Activated naive CD4-positive, alpha-beta T cell treated with Interleukin-2 at 50 U/mL for 16 hours (primary cell): ENCODE measurements at regions not wholly inside any gene's neighbourhood (a gene's known extent, or its start where the extent isn't known, plus 50 kb on each side); places are given as distances from the start of the nearest gene placed in this dataset.
"Not testable (repeated sequence)": the region's sequence is repeated elsewhere in the genome, so short reads cannot be mapped to it uniquely, and the experiment has no call there.

Source experiments
- DNase-seq: peaks from one replicate; pipeline ENCODE4 v3.0.0-alpha.2; 2020

DNA sequence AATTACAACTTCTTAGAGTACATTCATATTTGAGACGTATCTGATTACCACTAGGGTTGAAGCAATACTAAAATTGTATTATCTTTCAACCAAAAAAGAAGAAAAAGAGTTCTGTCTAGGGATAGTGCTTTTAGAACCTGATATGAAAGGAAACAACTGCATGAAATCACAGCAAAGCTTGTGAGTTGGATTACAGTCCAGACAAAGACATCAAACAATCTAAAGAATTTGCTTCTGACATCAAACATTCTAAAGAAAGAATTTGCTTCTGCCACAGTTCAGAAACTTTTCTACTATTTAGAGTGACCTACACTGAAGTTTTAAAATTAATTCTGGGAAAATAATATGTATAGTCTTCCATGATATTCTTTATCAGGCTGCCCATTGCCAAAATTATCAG lies 1141.1 kb upstream of the ACO1 start:
- DNase-seq = no peak

DNA sequence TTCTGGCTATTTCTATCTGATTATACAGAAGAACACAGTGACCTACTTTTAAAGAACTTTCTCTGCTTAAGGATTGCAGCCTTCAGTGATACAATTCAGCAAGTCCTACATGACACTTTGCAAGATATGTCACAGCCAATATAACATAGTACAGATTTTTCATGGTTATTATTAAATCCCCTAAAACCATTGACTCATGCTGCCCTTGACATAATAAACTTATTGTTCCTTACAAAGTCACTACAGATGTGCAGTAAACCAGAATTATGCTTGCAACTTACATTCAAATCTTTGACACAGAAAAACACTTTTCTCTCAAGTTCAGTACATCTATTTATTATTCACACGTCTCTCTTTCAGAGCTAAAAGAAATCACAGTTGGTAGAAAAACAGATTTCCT lies 1136.3 kb upstream of the ACO1 start:
- DNase-seq = no peak

DNA sequence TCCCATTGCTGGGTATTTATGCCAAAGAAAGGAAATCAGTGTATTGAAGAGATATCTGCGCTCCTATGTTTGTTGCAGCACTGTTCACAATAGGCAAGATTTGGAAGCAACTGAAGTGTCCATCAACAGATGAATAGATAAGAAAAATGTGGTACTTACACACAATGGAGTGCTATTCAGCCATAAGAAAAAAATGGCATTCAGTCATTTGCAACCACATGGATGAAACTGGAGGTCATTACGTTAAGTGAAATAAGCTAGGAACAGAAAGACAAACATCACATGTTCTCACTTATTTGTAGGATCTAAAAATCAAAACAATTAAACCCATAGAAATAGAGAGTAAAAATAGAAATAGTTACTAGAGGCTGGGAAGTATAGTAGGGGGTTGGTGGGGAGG lies 1133.1 kb upstream of the ACO1 start:
- no peak for DNase-seq

DNA sequence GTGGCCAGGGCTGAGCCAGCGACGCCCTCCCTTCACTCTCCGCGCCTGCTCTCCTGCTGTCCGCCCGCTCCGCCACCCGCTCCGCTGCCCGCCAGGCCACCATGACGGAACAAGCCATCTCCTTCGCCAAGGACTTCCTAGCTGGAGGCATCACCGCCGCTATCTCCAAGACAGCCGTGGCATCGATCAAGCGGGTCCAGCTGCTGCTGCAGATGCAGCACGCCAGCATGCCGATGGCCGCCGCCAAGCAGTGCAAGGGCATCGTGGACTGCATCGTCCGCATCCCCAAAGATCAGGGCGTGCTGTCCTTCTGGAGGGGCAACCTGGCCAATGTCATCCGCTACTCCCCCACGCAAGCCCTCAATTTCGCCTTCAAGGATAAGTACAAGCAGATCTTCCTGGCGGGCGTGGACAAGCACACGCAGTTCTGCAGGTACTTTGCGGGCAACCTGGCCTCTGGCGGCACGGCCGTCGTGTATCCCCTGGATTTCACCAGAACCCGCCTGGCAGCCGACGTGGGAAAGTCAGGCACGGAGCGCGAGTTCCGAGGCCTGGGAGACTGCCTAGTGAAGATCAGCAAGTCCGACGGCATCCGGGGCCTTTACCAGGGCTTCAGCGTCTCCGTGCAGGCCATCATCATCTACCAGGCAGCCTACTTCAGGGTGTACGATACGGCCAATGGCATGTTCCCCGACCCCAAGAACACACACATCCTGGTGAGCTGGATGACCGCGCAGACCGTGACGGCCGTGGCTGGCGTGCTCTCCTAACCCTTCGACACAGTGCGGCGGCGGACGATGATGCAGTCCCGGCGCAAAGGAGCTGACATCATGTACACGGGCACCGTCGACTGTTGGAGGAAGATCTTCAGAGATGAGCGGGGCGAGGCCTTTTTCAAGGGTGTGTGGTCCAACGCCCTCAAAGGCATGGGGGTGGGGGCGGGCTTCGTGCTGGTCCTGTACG lies 1130.4 kb upstream of the ACO1 start:
- DNase-seq = no peak

DNA sequence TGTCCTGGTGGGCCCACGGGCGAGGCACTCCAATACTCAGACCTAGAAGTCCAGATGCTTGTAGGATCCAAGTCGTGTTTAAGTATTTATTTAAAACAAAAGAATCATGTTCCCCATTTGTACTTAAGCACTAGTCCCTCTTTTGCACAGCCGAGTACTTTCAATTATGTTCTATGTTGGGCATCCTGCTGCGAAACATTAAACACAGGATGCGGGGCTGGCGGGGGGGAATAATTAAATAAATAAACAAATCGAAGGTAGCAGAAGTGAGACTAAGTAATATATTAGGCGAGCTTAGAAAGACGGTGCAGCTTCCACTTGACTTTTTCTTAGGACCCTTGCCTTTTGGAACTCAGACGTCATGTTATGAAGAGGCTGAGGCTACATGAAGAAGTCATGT lies 1129.2 kb upstream of the ACO1 start:
- DNase-seq = no peak

DNA sequence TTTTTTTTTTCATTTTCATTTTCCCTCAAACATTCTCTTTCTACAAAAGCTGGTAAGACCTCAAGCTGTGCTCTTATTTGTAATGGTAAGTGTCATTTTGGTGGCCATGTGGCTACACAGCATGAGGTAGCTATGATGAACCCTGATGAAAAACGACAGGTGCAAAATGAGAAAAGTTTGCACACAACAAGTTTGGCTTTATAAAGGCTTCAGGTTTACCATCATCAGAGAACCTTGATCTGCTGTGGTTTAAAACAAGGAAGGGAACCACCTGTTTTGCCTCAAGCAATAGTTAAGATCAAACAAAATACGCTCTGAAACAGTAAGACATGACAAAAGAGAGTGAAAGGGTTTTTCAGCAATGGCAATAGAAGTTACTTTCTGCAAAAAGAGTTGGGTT lies 1124.6 kb upstream of the ACO1 start:
- DNase-seq = no peak

DNA sequence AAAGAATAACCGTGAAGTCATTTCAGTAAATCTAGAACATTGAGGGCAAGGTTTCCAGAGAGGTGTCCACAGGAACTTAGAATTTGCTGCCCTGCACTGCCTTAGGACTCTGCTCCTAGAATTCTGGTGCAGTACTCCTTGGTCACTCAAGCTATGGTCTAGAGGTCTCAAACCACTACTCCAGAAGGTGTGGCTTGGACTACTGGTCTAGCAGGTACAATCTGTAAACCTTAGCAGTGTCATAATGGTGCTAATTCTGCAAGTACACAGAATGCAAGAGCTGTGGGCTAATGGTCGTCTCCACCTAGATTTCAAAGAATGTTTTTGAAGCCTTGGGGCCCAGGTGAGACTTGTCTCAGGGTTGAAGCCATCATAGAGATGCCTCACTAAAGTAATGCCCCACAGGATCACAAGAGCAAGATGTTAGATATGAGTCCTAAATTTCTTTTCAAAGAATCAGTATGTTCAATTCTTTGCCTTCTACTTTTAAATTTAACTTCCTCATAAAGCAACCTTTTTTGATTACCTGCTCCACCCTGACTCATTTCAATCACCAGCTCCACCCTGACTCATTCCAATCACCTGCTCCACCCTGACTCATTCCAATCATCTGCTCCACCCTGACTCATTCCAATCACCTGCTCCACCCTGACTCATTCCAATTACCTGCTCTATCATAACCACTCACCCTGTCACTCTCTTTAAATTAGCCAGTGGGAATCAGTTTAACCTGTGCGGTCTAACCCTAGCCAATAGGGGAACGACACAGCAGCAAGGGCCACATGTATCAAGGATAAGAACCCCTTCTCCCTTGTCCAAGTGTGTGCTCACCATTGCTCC lies 1111.8 kb upstream of the ACO1 start:
- DNase-seq = peak; percentile 5

DNA sequence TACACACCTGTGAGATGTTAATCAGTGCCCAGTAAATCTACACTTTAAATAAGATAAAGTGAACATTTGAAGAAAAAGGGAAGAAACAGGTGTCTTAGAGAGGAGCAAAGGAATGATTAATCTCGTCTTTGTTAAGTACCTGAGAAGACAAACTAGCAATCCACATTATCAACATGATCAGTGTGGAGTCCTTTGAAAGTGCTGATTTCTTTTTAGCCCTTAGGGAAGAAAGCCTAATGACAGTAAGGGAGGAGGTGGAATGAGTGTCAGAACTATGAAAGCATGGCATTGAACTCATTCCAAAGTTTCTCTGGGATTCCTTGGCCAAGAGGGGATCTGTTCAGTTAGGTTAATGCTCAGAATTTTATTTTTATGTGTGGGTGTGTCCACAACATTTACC lies 1109.0 kb upstream of the ACO1 start:
- DNase-seq = no peak

DNA sequence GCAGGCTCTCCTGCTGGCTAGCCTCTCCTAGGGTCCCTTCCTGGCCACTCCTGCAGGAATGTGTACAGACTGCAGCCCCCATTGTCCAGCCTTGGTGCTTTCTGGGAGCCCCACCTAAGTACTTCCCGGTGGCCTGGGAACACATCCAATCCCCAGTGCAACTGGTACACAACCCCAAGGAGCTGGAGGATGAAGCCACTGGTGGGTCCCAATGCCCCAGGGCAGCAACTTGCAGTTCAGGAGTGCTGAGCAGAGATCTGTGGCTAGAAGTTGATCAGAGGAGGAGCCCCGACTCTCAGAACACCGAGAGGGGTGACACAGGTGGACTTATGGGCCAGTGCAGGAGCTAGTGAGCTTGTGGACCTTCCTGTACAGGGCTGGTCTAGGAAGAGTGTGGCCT lies 1093.7 kb upstream of the ACO1 start:
- DNase-seq = no peak

DNA sequence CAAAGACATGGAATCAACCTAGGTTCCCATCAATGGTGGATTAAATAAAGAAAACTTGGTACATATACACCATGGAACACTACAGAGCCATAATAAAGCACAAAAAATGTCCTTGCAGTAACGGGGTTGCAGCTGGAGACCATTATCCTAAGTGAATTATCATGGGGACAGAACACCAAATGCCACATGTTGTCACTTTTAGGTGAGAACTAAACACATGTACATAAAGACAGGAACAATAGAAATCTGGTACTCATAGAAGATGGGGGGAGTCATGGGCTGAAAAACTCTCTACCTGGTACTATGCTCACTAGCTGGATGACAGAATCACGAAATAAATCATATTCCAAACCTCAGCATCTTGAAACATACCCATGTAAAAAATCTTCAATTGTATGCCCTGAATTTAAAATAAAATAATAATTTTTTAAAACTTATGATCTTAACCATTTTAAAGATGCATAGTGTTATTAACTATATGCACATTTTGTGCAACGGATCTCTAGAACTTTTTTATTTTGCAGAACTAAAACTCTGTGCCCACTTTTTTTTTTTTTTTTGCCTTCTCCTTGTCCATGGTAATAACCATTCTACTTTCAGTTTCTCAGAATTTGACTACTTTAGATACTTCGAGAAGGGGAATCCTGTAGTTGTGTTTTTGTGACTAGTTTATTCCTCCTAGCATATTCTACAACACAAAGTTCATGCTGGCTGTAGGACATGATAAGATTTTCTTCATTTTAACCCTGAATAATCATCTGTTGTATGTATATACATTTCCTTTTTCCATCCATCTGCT lies 1081.6 kb upstream of the ACO1 start:
- DNase-seq = no peak

DNA sequence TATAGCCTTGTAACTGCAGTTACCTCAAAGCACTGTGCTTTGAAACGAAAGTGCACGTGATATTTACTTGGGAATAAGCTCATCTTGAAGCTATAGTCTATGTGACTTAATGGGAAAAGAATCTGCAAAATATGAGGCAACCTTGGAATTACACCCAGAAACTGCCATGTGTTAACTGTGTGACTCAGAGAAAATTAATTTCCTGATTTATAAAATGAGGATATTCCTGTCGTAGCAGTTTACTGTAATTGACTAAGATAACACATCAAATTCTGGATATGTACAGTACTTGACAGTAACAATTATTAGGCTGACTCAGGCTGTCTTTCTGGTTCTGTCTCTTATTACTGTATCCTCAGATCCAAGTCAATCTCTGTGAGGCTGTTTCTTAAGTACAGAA lies 1079.9 kb upstream of the ACO1 start:
- no peak for DNase-seq

DNA sequence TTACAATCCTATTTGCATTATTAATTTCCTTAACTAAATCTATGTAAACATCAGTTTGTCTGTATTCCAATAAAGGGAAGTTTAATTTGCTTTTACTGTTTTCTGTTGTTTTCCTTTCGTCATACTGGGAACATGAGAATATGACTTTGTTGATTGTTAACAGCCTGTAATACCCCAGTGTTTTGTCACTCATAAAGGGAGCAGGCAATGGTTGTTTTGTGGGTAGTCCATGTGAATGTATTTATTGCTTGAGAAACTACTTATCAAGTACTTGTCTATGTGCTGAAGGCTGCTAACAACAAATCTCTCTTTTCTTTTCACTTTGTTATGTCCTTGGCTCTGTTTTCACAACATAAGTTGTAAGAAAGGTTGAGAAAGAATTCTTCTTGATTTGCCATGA lies 1070.2 kb upstream of the ACO1 start:
- DNase-seq = no peak

DNA sequence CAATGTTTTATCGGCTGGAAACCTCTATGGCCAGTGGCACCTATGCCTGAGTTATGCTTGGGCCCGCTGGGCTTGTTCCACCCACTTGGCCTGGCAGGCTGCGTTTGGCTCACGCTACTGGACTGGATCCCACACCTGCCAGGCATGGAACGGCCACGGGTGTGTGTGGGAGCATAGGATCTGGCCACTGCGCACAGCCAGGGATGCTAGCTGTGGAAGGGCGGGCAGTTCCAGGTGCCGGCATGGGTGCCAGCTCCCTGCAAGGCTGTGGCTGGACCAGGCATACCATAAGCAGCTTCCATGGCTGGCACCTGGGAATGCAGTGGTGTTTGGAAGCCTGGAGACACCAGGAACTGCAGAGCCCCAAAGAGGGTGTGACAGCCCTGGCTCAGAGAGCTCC lies 1063.9 kb upstream of the ACO1 start:
- no peak for DNase-seq

DNA sequence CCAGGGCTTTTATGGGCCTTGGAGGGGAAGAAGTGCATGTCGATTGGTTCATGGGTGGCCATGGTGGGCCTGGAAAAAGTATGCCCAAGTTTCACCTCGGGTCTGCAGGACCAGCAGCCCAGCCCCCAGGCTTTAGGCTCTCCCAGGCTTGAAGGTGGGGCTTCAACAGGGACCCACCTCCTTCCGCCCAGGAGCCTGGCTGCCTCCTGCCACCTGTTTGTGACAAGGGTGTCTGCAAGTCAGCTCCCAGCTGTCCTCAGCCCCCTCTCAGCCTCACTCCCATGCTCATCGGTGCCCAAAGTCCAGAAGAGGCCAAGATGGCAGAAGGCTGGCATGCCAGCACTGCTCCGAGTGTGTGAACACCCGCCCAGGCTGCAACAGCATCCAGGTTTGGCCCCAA lies 1063.2 kb upstream of the ACO1 start:
- no peak for DNase-seq

DNA sequence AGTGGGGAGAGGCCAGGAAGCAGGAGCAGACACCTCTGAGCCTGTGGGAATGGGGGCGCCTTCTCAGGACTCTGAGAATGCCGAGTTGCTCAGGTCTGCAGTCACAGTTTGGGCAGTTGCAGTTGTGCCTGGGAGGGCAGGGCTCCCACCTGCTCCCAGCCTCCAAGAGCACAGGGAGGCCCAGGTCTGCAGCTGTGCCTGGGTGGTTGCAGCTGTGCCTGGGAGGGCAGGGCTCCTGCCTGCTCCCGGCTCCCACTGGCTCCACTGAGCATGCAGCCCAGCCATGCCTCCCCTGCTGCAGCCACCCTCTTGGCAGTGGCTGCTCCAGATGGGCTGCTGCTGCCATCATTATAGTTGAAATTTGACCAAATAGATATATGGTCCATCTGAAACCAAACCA lies 1062.8 kb upstream of the ACO1 start:
- no peak for DNase-seq

DNA sequence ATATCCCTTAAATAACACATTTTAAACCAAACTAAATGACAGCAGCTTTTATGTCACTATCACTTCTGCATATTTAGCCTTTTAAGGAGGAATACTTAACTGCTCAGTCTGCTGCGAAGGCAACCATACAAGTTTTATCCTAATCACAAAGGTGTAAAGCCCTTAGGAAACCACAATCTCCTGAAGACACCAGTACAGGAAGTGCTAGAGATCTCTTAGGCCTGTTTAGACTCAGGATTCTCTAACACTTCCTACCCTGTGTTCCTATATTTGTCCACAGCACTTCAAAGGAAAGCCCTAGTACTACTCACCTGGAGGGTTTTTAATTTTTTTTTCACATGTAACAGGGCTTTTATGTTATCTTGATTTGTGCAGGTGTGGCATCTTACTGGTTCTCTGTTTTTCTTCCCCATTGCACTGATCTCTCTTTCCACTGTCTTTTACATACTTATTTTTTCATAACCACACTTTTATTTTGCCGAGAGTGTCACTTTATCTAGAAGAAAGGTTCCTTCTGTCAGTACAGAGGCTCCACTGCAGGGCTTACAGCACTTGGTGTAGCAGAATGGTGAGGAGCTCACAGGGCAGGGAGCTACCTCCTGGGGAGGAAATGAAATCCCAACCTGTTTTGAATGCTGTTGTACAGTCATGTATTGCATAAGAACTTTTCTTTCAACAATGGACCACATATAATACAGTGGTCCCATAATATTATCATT lies 1060.6 kb upstream of the ACO1 start:
- no peak for DNase-seq

DNA sequence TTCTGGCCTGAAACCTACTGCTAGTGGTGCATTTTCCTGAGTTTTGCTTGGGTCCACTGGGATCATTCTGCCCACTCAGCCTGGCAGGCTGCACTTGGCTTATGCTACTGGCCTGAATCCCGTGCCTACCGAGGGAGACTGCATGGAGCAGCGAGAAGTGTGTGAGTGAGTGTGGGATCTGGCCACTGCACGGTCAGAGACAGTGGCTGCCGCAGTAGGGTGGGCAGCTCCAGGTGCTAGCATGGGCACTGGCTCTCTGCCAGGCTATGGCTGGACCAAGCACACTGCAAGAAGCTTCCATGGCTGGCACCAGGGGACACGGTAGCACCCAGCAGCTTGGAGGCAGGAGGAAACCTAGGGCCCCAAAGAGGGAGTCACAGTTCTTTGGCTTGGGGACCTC lies 1058.7 kb upstream of the ACO1 start:
- no peak for DNase-seq

DNA sequence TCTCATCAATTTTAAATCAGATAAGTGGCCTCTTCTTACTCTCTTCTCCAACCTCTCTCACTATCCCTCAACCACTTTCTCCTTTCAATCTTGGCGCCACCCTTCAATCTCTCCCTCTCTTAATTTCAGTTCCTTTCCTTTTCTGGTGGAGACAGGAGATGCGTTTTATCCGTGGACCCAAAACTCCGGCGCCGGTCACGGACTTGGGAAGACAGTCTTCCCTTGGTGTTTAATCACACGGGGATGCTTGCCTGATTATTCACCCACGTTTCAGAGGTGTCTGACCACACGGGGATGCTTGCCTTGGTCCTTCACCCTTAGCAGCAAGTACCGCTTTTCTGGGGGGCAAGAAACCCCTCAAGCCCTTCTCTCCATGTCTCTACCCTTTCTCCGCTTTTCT lies 1057.6 kb upstream of the ACO1 start:
- not testable (repeated sequence) for DNase-seq

DNA sequence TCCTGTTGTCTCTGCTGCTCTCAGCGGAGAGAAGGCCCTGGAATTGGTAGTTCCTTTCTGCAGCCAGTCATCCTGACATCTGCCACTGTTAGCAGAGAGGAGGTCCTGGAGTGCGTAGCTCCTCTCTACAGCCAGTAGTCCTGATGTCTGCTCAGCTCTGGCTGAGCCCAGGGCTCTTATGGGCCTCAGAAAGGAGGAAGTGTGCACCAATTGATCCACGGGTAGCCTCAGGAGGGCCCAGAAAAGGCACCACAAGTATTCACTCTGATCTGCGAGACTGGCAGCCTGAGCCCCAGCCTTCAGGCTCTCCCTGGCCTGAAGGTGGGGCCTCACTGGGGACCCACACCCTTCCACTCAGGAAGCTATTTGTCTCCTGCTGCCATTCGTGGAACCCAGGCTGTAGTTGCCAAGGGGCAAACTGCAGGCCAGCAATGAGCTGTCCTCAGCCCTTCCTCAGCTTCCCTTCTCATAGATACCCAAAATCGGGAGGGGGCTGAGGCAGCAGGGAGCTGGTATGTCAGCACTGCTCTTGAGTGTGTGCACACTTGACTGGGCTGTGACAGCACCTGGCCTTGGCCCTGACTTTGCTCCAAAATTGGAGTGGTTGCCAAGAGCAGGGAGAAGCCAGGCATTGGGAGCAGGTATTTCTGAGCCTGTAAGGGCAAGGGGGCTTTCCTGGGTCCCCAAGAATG lies 1049.5 kb upstream of the ACO1 start:
- DNase-seq = no peak

DNA sequence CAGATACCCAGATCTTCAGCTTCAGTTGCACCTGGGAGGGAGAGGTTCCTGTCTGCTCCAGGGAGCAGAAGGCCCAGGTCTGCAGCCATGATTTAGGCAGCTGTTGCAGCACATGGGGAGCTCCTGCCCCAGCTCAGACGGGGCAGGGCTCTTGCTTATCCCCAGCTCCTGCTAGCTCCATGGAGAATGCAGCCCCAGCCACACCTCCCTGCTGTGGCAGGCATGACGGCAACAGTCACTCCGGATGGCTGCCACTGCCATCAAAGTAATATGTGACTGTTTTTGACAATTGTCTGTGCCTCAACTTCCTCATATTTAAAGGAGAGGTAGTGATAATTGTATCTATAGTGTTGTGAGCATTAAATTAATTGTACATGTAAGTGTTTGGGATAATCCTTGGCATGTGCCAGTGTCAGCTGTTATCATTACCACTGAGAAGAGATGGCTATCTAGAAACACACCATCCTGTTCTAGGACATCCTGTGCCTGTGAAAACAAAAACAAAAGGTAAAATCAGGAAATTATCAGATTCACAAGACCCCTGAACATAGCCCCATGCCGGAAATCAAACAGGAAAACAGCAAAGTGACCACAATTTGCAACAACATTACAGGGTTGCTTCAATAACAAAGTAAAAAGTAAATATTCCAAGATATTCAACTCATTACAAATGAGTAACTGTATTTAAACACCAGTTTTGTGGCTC lies 1048.8 kb upstream of the ACO1 start:
- DNase-seq = no peak

DNA sequence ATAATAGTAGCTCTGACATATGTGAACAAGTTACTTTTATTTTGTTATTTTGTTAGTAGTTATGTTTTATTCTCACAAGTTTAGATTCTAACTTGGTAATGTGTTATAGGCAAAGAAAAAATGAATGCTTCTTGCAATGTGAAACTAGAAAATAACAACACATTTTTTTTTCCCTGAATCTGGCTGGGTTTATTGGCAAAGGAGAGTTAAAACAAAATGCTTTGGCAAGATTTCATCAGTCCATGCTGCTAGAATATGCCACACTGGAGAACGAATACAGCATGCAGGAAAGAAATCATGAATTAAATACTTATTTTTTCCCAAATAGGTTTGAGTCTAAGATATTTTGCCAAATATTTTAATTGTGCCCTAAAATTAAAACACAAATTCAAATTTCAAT lies 1048.1 kb upstream of the ACO1 start:
- no peak for DNase-seq
